ENCODE measurements at regions not wholly inside any gene's neighbourhood (a gene's known extent, or its start where the extent isn't known, plus 50 kb on each side); places are given as distances from the start of the nearest gene placed in this dataset.
"Not testable (repeated sequence)": the region's sequence is repeated elsewhere in the genome, so short reads cannot be mapped to it uniquely, and the experiment has no call there.

DNA sequence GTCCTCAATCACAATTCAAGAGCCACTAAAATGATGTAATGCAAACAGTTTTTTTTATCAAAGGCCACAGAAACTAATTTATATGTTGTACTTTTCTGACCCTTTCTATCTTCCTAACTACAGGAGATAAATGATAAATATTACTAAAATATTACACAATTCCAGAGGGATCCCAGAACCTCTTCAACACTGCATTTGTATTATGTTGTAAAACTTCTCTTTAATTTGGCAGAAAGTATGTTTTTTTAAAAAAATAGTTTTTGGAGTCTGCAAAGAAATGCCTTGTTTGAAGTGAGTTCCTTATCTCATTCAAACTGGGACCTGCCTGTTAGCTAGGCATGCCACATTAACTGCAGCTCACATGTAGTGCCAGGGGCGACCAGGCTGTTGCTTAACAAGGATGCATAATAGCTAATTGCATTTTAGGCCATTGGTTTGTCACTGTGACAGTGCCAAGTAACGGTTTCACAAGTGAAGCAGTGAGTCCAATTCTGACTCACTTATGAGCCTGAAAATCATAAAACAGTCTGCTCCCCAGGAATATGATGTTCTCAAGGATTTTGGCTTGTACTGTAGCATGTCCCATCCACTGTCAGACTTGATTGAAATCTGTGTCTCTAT lies 266.9 kb downstream of the KTN1 start:
- DNase-seq (ENCODE audit: low read depth) = peak; percentile 69

DNA sequence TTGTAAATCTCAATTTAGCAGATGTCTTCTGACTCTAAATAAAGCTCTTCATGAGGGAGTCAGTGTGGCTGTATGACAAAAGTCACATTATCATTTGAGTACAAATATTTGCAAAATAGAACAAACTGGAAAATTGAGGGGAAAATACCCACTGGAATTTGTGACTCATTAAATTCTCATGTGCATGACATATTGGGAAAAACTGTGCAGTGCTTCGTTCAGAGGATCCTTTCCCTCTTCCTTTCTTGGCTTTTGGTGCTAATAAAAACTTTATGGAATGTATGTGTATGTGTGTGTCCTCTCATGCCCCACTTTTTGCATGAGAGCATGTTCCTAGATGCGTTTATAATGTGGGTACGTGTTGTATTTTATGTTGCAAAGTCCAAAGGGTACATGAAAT lies 267.8 kb downstream of the KTN1 start:
- DNase-seq (ENCODE audit: low read depth) = peak; percentile 61

DNA sequence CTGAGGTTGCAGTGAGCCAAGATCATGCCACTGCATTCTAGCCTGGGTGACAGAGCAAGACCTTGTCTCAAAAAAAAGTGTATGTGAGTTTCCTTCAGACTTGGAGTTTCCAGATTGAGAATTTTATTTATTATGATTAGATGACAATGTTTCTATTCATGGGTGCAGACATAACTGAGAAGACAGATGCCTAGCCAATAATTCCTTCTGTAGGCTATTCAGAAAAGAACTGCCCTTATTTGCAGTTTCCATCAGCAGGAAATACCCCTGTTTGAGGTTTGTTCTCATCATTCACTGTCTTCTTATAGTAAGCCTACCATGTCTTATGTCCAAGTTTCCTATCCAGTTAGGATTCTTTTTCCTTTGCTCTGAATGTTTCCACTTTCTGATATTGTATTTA lies 269.0 kb downstream of the KTN1 start:
- DNase-seq (ENCODE audit: low read depth) = no peak

DNA sequence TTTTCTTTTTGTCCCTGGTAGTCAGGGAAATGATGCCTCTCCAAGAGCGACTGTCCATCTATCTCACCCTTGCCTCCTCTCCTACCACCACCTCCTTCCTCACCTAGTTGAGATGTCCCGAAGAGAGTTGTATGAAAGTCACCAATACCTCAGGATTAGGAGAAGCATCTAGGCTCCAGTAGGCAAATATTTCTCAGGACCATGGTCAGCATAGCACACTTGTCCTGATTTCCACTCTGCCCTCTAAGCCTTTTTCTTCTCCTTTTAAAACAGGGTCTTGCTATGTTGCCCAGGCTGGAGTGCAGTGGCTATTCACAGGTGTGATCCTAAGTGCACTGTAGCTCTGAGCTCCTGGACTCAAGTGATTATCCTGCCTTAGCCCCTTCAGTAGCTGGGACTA lies 268.4 kb upstream of the PELI2 start:
- DNase-seq (ENCODE audit: low read depth) = no peak

DNA sequence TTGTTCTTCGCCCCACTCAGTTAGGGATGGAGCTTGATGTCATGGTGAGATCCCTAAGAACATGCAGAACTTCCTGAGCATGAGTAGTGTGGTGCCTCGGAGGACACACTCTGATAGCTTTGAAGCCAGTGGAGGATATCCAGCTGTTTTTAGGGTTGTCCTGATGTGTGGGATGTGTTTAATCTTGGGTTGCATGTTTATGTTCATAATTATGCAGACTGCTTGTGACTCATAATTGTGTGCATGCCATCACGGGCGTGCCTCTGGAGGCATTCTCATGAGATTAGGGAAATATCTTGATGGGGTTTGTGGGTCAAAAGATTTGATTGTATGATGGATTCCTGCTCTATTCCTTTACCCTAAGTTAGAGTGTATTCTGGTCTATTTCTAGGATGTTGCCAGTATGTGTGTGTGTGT lies 267.4 kb upstream of the PELI2 start:
- peak; percentile 35 for DNase-seq (ENCODE audit: low read depth)

DNA sequence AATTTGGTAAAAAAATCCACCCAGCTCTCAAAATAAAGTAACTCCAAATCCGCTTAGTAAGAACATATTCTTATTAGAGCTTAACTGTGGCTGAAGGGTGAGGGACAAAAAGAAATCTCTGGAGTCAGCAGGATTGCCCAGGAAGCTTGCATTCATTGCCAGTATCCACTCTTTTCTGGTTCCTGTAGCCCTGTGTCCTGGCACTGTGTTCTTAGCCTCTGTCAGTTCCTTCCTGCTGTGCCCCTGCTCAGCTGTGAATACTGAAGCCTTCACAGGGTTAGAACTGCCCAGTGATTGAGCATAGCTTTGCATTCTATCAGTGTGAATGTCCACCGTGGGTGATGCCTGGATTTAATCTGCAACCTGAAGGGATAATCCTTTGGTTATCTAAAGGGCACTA lies 266.9 kb upstream of the PELI2 start:
- no peak for DNase-seq (ENCODE audit: low read depth)

DNA sequence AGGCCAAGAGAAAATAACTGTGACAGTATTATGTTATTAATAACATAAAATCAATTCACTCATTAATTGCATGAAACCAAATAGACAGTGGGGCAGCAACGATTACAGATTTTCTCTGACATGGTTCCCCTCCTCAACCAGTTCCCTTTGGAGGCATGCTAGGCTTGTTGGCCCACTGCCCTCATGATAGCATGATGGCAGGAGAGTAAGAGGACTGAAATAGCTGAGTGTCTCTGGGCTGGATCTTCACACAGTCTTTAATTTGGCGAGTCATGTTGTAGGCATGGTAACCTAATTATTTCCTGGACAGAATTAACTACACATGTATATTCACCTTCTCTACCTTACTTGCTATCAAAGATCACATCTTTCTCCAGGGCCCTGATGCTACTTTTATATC lies 266.2 kb upstream of the PELI2 start:
- DNase-seq (ENCODE audit: low read depth) = peak; percentile 18

DNA sequence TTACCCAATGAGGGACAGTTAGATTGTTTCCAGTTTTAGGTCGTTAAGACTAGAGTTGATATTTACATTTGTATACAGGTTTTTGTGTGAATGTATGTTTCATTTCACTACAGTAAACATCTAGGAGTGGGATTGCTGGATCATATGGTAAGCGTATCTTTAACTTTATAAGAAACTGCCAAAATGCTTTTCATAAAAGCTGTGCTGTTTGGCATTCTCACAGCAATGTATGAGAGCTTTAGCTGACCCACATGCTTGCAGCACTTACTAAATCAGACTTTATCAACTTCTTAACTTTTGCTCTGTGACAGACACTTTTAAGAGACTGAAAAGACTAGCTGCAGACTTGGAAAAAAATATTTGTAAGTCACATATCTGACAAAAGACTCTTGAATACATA lies 262.5 kb upstream of the PELI2 start:
- no peak for DNase-seq (ENCODE audit: low read depth)

DNA sequence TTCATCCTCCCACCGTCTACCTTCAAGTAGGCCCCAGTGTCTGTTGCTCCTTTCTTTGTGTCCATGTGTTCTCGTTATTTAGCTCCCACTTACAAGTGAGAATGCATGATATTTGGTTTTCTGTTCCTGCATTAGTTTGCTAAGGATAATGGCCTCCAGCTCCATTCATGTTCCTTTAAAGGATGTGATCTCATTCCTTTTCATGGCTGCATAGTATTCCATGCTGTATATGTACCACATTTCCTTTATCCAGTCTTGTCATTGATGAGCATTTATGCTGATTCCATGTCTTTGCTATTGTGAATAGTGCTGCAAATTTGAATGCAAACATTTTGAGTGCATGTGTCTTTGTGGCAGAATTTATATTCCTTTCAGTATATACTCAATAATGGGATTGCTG lies 259.6 kb upstream of the PELI2 start:
- no peak for DNase-seq (ENCODE audit: low read depth)

DNA sequence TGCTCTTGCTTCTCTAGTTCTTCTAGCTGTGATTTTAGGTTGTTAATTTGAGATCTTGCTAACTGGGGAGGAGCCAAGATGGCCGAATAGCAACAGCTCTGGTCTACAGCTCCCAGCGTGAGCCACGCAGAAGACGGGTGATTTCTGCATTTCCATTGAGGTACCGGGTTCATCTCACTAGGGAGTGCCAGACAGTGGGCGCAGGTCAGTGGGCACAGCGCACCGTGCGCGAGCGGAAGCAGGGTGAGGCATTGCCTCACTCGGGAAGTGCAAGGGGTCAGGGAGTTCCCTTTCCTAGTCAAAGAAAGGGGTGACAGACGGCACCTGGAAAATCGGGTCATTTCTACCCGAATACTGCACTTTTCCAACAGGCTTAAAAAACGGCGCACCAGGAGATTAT lies 256.6 kb upstream of the PELI2 start:
- not testable (repeated sequence) for DNase-seq (ENCODE audit: low read depth)

DNA sequence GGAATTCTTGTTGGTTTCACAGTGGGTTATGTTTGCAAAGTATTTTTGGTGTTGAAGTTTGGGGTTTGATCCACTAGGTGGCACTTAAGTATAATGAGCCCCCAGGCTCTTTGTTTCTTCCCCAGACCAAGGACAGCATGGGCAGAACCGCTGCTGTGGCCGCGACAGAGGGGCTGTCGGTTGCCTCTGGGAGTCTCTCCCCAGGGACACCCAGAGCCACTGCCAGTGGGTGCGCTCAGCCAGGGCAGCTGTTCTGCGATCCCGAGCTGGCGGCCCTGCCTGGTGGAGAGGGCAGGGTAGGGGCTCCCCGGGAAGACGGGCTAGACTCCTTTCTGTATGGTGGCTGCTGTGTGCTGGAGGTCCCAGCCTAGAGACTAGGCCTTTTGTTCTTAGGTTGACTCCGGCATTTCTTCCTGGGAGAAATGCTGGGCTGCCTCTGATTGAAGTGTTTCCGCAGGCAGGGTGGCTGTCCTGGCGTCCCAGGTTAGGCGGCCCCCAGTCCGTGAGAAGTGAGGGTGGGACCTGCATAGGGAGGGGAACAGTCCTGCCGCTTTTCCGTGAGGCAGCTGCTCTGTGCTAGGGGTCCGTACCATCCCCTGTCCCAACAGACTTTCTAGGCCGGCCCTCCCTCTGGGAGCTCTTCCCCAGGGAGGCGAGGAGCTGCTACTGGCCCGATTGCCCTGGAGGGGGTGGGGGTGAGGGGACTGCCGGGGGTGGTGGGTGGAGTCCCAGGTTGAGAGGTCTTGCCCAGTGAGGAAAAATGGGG lies 253.1 kb upstream of the PELI2 start:
- DNase-seq (ENCODE audit: low read depth) = no peak

DNA sequence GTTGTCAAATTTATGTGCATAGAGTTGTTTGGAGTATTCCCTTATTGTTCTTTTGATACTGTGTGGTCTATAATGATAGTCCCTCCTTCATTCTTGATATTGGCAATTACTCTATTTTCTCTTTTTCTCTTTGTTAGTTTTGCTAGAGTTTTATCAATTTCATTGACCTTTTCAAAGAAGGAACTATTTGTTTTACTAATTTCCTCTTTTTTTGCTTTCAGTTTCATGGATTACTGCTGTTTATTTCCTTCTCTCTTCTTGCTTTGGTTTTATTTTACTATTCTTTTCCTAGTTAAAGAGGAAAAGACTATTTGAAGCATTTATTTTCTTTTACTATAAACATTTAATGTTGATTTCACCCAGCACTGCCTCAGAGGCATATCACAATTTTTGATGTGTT lies 250.9 kb upstream of the PELI2 start:
- no peak for DNase-seq (ENCODE audit: low read depth)

DNA sequence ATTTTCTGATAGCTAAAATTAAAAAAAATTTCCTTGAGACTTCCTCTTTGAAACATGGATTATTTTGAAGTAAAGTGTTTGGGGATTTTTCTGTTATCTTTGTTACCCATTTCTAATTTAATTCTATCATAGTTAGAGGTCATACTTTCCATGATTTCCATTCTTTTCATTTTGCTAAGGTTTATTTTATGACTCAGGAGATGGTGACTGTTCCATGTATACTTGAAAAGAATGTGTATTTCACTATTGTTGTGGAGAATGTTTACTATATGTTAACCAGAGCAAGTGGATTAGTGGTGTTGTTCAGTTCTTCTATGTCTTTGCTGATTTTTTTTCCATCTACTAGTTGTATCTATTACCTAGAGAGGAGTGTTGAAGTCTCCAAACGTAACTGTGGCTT lies 250.5 kb upstream of the PELI2 start:
- DNase-seq (ENCODE audit: low read depth) = no peak

DNA sequence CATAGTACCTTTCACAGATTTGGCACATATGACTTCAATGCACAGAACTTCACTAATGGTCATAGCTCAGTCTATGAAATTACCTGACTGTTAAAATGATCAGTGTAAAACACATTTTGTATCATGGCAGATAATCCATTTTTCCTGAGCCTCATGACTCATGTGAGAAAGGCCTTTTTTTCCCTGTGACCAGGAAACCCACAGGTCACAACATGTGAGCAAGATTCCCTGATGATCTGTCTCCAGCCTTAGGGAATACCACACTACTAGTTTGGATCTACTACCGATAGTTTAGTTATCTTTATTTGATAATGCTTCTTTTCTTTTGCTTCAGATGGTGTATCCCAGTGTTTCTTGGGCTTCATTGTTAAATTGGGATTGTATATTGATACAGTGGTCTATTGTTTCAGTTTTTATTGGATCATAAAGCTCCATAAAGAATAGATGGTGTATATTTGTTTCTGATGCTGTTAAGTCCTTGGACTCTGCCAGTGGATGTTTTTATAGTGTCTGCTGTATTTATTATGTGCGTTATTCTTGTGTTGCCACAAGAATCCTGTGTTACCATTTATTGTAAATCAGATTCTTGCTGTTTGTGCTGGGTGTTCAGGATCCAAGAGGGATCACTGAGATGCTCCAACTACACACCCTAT lies 248.7 kb upstream of the PELI2 start:
- DNase-seq (ENCODE audit: low read depth) = no peak

DNA sequence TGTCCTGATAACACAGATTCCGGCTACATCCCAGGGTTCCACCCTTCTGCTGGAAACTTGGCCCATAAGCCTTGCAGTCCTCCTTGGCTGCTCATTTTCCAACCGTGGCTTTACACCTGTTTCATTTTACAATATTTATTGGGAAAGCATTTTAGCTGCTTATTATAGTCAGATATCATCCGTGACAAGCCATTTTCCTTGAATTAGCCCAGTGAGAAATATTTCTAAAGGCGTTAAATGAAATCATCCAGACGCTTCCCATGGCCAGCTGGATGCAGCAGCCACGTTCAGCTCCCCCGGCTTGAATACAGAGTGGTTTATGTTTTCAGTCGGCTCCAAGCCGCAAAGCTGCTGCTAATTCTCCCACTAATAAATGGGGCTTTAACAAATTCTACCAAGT lies 245.0 kb upstream of the PELI2 start:
- no peak for DNase-seq (ENCODE audit: low read depth)

DNA sequence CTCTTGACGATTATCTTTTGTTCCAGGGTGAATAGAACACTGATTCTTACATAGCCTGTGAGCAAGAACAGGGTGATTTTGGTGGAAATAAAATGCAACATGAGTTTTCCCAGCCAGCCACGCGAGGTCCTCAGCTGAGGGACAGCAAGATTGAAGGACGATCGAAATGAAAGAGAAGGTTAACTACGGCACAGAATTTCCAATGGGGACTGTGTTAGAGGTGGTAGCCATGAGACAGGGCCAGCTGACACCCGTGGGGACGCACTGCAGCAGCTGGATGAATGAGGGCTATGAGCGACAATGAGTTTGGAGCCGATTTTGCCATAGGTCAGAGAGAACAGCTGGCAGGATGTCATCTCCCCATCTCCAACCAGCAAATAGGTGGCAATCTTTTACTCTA lies 243.4 kb upstream of the PELI2 start:
- peak; percentile 13 for DNase-seq (ENCODE audit: low read depth)

DNA sequence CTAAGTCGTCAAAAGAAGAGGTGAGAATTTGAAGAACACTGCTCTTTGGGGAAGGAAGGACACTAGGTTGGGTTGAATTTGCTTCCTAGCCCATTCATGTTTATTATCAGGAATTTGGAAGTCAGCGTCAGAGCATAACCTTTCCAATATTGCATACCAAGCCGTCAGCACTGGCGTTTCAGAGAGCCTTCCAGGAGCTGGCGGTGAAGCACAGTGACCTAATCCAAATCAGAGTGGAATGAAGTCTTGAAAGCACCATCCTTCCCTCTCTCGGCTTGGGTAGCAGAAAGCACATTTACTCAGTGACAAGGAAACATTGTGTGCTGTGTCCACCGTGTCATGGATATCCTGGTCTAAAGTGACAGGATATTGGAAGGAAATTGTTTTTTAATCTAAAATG lies 240.3 kb upstream of the PELI2 start:
- DNase-seq (ENCODE audit: low read depth) = no peak

DNA sequence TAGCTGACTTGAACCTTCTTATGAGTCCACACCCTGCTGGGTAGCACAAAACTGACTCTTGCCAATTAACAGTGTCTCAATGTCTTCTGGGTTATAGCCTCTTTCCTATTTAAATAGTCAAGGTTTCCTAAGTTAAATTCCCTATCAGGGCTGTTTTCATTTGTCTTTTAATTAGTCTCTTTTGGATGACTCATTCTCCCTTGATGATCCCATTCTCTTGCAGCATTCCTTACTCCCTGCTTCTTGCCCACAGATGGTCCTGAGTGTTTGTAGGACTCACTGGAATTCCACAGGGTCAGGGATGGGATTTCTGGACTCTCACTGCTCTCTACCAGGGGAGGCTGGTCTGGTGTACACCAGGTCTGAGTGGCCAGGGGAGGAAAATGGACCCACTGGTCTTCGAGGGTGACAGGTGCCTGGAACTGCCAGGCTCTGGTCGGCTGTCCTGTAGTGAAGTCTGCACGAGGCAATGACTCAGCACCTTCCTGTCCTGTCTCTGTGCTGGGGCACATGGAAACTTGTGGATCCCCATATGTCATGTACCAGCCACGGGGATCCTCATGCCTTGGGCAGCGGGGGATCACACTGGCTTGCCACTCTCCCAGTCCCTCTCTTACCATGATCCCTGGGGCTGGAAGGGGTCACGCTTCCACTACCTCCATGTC lies 236.5 kb upstream of the PELI2 start:
- DNase-seq (ENCODE audit: low read depth) = peak; percentile 44

DNA sequence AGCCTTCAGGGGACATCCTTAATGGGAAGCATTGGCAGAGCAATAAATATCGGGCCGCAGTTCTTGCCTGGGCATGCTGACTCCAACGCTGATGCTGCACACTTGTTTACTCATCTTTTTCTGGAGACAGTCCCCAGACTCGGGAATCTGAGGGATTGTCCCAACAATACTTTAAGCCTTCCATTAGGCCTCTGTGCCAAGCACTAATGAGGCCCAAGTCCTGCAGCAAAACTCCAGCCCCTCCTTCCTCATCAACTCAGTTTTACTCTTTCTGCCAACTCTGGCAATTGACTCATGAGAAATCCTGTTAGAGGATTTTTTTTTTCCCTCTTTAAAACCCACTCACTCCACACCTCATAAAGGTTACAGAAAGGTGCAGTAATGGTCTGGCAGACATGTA lies 233.4 kb upstream of the PELI2 start:
- peak; percentile 19 for DNase-seq (ENCODE audit: low read depth)

DNA sequence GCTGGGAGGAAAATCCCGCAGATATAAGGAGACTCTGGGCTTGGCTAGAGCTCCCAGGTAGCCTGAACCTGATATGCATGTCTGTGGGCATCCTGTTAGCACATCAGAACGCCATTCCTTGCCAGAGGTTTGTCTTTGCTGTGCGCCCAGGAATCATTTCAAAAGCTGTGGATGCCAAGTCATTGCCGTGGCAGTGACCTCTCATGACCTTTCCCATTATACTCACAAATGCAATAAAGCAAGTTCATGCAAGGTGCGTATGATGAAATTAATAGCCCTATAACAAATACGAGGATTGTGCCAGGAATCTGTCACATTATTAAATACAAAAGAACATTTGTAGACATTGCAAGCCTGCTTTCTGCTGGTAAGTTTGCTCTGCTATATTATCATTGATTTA lies 229.1 kb upstream of the PELI2 start:
- DNase-seq (ENCODE audit: low read depth) = peak; percentile 18

DNA sequence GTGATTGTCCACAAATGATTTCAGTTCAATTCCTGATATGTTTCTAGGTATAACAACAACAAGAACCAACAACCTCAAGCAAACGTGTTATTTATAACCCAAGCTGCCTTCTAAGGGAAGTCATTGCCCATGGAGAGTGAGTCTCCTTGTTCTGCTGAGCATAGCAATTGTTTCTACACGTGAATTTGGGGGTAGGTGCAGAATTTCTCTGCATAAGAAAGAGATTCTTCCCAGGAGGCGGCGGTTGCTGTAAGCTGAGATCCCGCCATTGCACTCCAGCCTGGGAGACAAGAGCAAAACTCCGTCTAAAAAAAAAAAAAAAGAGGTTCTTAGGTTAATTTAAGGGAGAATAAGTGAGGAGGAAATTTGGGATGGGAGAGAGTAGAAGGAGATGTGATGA lies 226.5 kb upstream of the PELI2 start:
- no peak for DNase-seq (ENCODE audit: low read depth)

DNA sequence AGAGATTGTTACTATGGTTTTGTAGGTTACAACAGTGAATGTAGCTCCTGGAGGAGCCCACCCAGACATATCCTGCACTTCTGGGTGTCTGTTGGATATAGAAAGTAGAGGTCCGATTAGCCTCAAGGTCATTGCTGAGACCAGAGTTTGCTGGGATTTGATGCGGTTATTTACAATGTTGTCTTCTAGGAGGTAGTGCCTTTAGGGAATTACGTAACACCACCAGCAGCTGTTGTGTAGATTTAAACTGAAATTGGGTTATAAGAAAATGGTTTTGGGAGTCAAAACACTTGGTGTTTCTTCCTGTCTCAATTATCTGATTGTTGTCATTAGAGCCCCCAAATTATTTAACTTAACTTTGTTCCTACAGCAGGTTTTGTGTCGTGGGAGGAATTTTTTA lies 225.3 kb upstream of the PELI2 start:
- DNase-seq (ENCODE audit: low read depth) = no peak

DNA sequence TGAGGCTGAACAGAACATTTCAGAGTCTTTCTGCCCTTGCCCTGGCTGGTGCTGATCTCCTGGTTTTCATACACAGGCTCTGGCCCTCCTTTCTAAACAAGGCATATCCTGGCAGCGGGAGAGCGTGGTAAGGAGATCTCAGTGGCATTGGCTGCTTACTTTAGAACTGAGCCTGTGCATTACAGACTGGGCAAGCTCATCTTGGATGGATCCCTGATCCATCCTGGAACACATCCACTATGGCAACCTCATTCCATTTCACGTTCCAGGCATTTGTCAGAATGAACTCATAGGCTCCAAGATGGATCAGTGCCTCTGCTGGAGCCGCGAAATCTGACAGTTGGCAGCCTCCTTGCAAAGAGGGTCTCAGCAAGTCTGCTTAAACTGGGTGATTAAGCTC lies 224.5 kb upstream of the PELI2 start:
- DNase-seq (ENCODE audit: low read depth) = no peak

Data from M059J (cell line).